ENCODE measurements at regions not wholly inside any gene's neighbourhood (a gene's known extent, or its start where the extent isn't known, plus 50 kb on each side); places are given as distances from the start of the nearest gene placed in this dataset.

DNA sequence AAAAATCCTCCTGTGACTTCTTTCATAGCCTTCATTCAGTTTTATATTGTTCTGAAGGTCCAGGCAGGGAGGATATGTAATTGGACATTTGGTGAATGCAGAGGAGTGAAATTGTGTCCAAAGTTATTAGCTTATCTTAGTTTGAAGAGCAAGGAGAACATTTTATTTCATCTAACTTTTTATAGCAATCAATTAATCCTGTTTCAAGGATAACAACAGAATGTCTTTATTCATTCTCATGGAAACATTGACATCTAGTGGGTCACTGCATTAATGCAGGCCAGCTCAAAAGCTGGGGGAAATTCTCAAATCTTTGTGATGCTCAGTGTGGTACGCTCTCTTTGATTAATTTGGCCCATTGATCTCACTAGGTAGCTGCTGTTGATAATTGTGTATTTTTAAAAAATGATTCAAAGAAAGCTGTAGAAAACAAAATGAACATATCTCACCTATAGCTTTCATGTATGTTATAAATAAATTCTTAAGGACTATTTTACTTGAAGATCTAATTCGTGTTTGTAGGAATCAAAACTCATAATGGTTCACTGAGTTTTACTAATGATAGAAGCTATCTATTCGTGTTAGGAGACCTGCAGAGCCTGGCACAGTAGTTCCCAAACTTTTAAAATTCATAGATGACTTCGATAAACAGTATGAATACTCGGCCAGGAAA is 150.8 kb upstream of the KCNMB2 start:
- H3K4me3 ChIP-seq (ENCODE audit: low read length), result no peak overlapping the region
- TF ChIP-seq, protein P1, sequence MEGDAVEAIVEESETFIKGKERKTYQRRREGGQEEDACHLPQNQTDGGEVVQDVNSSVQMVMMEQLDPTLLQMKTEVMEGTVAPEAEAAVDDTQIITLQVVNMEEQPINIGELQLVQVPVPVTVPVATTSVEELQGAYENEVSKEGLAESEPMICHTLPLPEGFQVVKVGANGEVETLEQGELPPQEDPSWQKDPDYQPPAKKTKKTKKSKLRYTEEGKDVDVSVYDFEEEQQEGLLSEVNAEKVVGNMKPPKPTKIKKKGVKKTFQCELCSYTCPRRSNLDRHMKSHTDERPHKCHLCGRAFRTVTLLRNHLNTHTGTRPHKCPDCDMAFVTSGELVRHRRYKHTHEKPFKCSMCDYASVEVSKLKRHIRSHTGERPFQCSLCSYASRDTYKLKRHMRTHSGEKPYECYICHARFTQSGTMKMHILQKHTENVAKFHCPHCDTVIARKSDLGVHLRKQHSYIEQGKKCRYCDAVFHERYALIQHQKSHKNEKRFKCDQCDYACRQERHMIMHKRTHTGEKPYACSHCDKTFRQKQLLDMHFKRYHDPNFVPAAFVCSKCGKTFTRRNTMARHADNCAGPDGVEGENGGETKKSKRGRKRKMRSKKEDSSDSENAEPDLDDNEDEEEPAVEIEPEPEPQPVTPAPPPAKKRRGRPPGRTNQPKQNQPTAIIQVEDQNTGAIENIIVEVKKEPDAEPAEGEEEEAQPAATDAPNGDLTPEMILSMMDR (conservative IDR thresholded peaks at IDR 0.05; ENCODE audit: low read depth, low read length), result peak; percentile 79
- DNase-seq (ENCODE audit: low read depth), result no peak

DNA sequence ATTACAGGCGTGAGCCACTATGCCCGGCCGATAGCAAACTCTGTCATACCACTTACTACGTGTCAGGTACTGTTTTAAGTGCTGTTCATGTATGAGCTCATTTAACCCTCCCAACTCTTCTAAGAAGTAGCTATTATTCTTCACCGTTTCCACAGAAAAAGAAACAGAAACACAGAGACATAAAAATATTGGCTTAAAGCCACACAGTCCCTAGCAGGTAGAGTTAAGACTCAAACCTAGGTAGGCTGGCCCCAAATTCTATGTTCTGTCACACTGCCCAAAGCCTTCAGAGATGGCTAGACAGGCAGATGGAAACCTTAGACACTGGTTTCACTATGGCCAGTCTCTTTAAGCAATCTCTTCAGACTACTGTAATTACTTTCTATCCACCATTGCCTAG is 149.8 kb upstream of the KCNMB2 start:
- H3K4me3 ChIP-seq (ENCODE audit: low read length), result no peak overlapping the region
- TF ChIP-seq, protein P1 (conservative IDR thresholded peaks at IDR 0.05; ENCODE audit: low read depth, low read length), result no peak
- DNase-seq (ENCODE audit: low read depth), result no peak

DNA sequence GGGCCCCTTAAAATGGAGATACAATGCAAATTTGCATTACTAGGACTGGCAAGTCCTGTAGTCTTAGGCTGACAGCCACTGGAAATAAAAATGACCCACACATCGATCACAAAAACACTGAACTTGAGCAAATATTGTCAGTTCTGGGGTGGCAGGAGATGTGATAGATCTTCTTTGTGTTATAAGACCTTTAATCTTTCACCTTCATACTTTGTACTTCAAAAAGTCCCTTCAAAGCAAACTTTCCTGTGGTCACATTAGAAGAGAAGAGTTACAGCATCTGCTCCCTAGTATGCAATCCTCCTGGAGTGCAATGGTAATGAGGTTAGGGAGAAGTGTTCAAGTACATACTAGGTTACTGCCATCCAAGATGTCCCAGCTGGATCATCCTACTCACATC is 149.4 kb upstream of the KCNMB2 start:
- TF ChIP-seq, protein P1 (conservative IDR thresholded peaks at IDR 0.05; ENCODE audit: low read depth, low read length), result no peak
- DNase-seq (ENCODE audit: low read depth), result no peak
- H3K4me3 ChIP-seq (ENCODE audit: low read length), result no peak overlapping the region

DNA sequence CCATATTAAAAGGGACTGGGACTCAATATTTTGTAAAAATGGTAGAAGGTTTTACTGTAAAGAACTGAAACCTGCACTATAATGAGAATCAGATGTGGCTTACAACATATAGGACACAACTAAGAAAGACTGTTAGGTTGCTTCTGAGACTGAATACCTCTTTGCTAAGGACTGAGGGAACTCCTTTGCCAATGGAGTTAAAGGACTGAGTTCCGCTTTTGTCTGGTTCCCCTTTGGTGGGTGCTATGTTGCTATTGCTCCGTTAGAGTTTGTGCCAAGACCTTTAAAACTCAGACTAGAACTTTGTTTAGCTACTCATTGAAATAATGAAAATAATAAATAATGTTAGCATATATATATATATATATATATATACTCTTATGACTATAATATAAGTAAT is 147.8 kb upstream of the KCNMB2 start:
- DNase-seq (ENCODE audit: low read depth), result no peak
- TF ChIP-seq, protein P1 (conservative IDR thresholded peaks at IDR 0.05; ENCODE audit: low read depth, low read length), result no peak
- no peak overlapping the region for H3K4me3 ChIP-seq (ENCODE audit: low read length)

DNA sequence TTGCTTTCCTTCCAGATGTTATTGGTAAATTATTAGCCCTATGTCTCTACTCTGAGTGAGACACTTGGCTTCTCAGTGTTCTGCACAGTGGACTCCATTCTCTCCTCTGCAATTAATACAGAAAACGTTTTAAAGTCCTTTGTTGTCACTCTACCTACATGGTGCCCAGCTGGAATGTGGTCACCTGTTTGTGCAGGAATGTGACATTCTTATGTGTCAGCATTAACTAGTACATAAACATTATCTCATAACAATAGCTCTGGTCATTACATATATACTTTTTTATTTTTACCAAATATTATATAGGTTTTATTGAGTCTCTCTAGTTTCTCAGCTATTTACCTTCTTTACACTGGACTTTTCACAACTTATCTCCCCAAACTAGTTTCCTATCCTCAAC is 147.0 kb upstream of the KCNMB2 start:
- no peak overlapping the region for H3K4me3 ChIP-seq (ENCODE audit: low read length)
- TF ChIP-seq, protein P1 (conservative IDR thresholded peaks at IDR 0.05; ENCODE audit: low read depth, low read length), result no peak
- no peak for DNase-seq (ENCODE audit: low read depth)

DNA sequence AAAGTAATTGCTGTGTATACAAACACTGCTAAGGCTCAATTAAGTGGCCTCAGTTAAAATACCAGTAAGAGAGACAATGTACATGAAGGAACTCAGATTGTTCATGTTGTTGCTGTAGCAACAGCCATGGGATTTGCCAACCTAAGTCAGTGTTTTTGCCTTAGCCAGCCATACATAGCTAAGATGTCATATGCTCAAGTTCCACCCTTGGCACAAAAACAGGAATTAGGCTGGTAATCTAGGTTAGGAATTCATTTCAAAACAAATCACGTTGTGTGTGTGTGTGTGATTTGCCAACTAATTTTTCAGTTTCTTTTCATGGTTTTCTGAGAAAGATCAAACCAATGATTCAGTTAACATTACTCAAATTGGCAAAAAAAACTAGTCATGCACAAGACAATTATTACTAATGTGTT is 143.7 kb upstream of the KCNMB2 start:
- DNase-seq (ENCODE audit: low read depth), result peak; percentile 93
- no peak overlapping the region for H3K4me3 ChIP-seq (ENCODE audit: low read length)
- TF ChIP-seq, protein P1 (conservative IDR thresholded peaks at IDR 0.05; ENCODE audit: low read depth, low read length), result no peak

DNA sequence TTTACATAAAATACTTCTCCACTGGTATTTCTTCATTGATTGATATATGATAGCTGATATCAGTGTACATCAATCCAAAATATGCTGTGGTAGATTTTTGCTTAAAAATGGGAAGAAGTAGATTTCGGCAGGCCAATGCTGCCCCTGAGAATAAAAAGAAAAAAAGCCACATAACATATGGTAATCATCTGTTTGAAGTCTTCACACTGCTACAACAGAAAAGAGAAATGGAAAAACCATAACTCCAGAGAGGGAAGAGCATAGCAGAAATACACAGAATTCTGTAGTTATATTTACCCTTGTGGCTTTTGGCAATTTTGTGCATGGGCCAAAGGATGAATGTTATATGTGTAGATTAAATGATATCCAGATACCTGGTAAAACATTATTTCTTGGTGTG is 143.1 kb upstream of the KCNMB2 start:
- no peak for DNase-seq (ENCODE audit: low read depth)
- TF ChIP-seq, protein P1 (conservative IDR thresholded peaks at IDR 0.05; ENCODE audit: low read depth, low read length), result no peak

More for the DNA sequence above, 143.1 kb upstream of the KCNMB2 start:
- no peak overlapping the region for H3K4me3 ChIP-seq (ENCODE audit: low read length)
